HepG2 (cell line): ENCODE measurements at regions not wholly inside any gene's neighbourhood (a gene's known extent, or its start where the extent isn't known, plus 50 kb on each side); places are given as distances from the start of the nearest gene placed in this dataset.

Experiments used
- HOXA7 ChIP-seq: sonication (generic); formaldehyde crosslinking; IDR thresholded peaks from 2 replicates; pipeline ENCODE4 v1.8.1; 2022; ENCODE audit warnings: mild to moderate bottlenecking, missing genetic modification reagents, moderate library complexity
- MAZ ChIP-seq, 2 experiments: sonication (generic) in 1 of 2; formaldehyde crosslinking in 1 of 2; IDR thresholded peaks; 2 replicates each; pipeline versions ENCODE4 v1.5.0 to v1.6.1; 2012 to 2020; ENCODE audit warnings: low read depth in 2 of 2, mild to moderate bottlenecking in 2 of 2, borderline replicate concordance in 1 of 2, improper control_type of control experiment in 1 of 2, low read length in 1 of 2, missing genetic modification reagents in 1 of 2, moderate library complexity in 1 of 2
- MTERF4 ChIP-seq: sonication (generic); formaldehyde crosslinking; IDR thresholded peaks from 2 replicates; pipeline ENCODE4 v1.8.0; 2023; ENCODE audit warnings: mild to moderate bottlenecking, missing genetic modification reagents
- ZFP62 ChIP-seq: sonication (generic); formaldehyde crosslinking; IDR thresholded peaks from 2 replicates; pipeline ENCODE4 v1.4.0; 2020; ENCODE audit warnings: missing genetic modification reagents
- ZNF18 ChIP-seq: sonication (generic); formaldehyde crosslinking; IDR thresholded peaks from 2 replicates; pipeline ENCODE4 v1.8.0; 2022; ENCODE audit warnings: mild to moderate bottlenecking, missing genetic modification reagents; ENCODE audit not compliant: insufficient replicate concordance
- TF ChIP-seq, protein P1 (sequence below): sonication (generic); formaldehyde crosslinking; IDR thresholded peaks from 2 replicates; pipeline ENCODE4 v1.5.0; 2020; ENCODE audit warnings: mild to moderate bottlenecking, missing genetic modification reagents, moderate library complexity
- TF ChIP-seq, protein P2 (sequence below): sonication (generic); formaldehyde crosslinking; IDR thresholded peaks from 2 replicates; pipeline ENCODE4 v1.4.0; 2020; ENCODE audit warnings: missing genetic modification reagents
- TF ChIP-seq, protein P3 (sequence below): sonication (generic); formaldehyde crosslinking; IDR thresholded peaks from 2 replicates; pipeline ENCODE4 v1.4.0; 2020; ENCODE audit warnings: mild to moderate bottlenecking, missing genetic modification reagents, borderline replicate concordance

DNA sequence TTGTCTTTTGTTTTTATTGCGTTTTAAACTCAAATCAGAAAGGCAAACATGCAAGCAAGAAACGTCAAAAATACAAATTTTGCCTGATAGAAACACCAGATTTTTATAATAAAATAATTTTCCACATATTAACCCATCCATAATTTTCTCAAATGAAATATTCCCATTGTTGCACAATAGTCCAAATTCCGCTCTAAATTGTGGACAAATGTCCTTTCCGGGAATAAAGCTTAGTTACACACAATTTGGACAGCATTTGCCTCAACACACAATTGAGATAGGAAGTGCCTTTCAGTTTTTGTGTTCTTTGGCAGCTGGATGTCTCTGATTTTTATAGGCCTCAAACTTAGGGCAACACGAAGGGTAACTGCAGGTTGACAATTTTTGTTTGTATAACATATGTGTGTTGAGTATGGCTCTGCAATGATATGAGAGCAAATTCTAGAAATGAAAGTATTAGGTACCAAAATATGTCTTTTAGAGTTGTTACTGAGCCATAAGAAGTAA, 105.8 kb downstream of the DIO2 start:
- TF ChIP-seq, protein P1, sequence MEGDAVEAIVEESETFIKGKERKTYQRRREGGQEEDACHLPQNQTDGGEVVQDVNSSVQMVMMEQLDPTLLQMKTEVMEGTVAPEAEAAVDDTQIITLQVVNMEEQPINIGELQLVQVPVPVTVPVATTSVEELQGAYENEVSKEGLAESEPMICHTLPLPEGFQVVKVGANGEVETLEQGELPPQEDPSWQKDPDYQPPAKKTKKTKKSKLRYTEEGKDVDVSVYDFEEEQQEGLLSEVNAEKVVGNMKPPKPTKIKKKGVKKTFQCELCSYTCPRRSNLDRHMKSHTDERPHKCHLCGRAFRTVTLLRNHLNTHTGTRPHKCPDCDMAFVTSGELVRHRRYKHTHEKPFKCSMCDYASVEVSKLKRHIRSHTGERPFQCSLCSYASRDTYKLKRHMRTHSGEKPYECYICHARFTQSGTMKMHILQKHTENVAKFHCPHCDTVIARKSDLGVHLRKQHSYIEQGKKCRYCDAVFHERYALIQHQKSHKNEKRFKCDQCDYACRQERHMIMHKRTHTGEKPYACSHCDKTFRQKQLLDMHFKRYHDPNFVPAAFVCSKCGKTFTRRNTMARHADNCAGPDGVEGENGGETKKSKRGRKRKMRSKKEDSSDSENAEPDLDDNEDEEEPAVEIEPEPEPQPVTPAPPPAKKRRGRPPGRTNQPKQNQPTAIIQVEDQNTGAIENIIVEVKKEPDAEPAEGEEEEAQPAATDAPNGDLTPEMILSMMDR: no peak
- no peak for TF ChIP-seq HOXA7 (CRISPR knock-in tag)
- TF ChIP-seq, protein P2, sequence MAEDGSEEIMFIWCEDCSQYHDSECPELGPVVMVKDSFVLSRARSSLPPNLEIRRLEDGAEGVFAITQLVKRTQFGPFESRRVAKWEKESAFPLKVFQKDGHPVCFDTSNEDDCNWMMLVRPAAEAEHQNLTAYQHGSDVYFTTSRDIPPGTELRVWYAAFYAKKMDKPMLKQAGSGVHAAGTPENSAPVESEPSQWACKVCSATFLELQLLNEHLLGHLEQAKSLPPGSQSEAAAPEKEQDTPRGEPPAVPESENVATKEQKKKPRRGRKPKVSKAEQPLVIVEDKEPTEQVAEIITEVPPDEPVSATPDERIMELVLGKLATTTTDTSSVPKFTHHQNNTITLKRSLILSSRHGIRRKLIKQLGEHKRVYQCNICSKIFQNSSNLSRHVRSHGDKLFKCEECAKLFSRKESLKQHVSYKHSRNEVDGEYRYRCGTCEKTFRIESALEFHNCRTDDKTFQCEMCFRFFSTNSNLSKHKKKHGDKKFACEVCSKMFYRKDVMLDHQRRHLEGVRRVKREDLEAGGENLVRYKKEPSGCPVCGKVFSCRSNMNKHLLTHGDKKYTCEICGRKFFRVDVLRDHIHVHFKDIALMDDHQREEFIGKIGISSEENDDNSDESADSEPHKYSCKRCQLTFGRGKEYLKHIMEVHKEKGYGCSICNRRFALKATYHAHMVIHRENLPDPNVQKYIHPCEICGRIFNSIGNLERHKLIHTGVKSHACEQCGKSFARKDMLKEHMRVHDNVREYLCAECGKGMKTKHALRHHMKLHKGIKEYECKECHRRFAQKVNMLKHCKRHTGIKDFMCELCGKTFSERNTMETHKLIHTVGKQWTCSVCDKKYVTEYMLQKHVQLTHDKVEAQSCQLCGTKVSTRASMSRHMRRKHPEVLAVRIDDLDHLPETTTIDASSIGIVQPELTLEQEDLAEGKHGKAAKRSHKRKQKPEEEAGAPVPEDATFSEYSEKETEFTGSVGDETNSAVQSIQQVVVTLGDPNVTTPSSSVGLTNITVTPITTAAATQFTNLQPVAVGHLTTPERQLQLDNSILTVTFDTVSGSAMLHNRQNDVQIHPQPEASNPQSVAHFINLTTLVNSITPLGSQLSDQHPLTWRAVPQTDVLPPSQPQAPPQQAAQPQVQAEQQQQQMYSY (CRISPR knock-in tag): no peak
- TF ChIP-seq, protein P3, sequence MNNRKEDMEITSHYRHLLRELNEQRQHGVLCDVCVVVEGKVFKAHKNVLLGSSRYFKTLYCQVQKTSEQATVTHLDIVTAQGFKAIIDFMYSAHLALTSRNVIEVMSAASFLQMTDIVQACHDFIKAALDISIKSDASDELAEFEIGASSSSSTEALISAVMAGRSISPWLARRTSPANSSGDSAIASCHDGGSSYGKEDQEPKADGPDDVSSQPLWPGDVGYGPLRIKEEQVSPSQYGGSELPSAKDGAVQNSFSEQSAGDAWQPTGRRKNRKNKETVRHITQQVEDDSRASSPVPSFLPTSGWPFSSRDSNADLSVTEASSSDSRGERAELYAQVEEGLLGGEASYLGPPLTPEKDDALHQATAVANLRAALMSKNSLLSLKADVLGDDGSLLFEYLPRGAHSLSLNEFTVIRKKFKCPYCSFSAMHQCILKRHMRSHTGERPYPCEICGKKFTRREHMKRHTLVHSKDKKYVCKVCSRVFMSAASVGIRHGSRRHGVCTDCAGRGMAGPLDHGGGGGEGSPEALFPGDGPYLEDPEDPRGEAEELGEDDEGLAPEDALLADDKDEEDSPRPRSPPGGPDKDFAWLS: no peak
- no peak for TF ChIP-seq ZFP62 (CRISPR knock-in tag)
- no peak for TF ChIP-seq ZNF18
- no peak for TF ChIP-seq MAZ (IDR thresholded peaks at IDR 0.05; ENCODE audit: borderline replicate concordance, low read depth, low read length)
- no peak for TF ChIP-seq MAZ (CRISPR knock-in tag; IDR thresholded peaks at IDR 0.05; ENCODE audit: low read depth)
- no peak for TF ChIP-seq MTERF4 (CRISPR knock-in tag)
